OCI-LY7 (cell line): ENCODE measurements at regions not wholly inside any gene's neighbourhood (a gene's known extent, or its start where the extent isn't known, plus 50 kb on each side); places are given as distances from the start of the nearest gene placed in this dataset.
"Not testable (repeated sequence)": the region's sequence is repeated elsewhere in the genome, so short reads cannot be mapped to it uniquely, and the experiment has no call there.

Experiments
- BruUV-seq: library from RNA; stranded (reverse); fragments of 400-500 nt; replicated peaks from 2 replicates; lab custom pipeline; 2021; lab: Mats Ljungman, UMichigan
- CTCF ChIA-PET: fragments of 300-600 bp; sonication (Branson Sonifier 250); formaldehyde crosslinking; loops from one replicate; lab custom pipeline; 2022; ENCODE audit warnings: antibody characterized with exemption; ENCODE audit not compliant: unreplicated experiment; lab: Charles Lee
- POLR2A ChIA-PET: fragments of 300-600 bp; sonication (Branson Sonifier 250); formaldehyde crosslinking; loops from one replicate; lab custom pipeline; 2022; ENCODE audit warnings: antibody characterized with exemption; lab: Charles Lee
- DNase-seq: peaks from one replicate; pipeline ENCODE4 v3.0.0-alpha.2; 2015; ENCODE audit warnings: low spot score
- H2AFZ ChIP-seq: fragments of 200-600 bp; sonication (generic), shearing (Covaris generic); 2 replicates; pipeline ENCODE4 v1.6.1; 2014; ENCODE audit warnings: mild to moderate bottlenecking, antibody characterized with exemption, low read length, moderate library complexity
- H3K27ac ChIP-seq: fragments of 200-600 bp; sonication (generic); 2 replicates; pipeline ENCODE4 v1.5.1; 2014; ENCODE audit warnings: mixed run types, low read depth, mild to moderate bottlenecking, moderate library complexity, low read length, inconsistent platforms; ENCODE audit not compliant: poor library complexity, severe bottlenecking
- H3K36me3 ChIP-seq: fragments of 200-600 bp; sonication (generic); 2 replicates; pipeline ENCODE4 v1.6.1; 2014; ENCODE audit warnings: mild to moderate bottlenecking, antibody characterized with exemption, low read length, moderate library complexity, mixed read lengths; ENCODE audit not compliant: insufficient read depth
- H3K4me1 ChIP-seq: fragments of 200-600 bp; sonication (generic); 2 replicates; pipeline ENCODE4 v1.5.1; 2014; ENCODE audit warnings: mild to moderate bottlenecking, low read length; ENCODE audit not compliant: insufficient read depth, poor library complexity, severe bottlenecking
- H3K4me2 ChIP-seq: fragments of 200-600 bp; sonication (generic); 2 replicates; pipeline ENCODE4 v1.6.1; 2014; ENCODE audit warnings: mild to moderate bottlenecking, low read length
- H3K4me3 ChIP-seq: fragments of 200-600 bp; sonication (generic); 2 replicates; pipeline ENCODE4 v1.5.1; 2014; ENCODE audit warnings: mild to moderate bottlenecking, low read depth, low read length; ENCODE audit not compliant: poor library complexity, severe bottlenecking
- H3K79me2 ChIP-seq: fragments of 200-600 bp; sonication (generic); 2 replicates; pipeline ENCODE4 v1.6.1; 2016; ENCODE audit warnings: low read depth, mild to moderate bottlenecking, low read length, moderate library complexity, mixed read lengths; ENCODE audit not compliant: insufficient read depth
- H3K9me2 ChIP-seq: fragments of 200-600 bp; sonication (generic); 2 replicates; pipeline ENCODE4 v1.6.1; 2016; ENCODE audit warnings: mild to moderate bottlenecking, low read length, mixed read lengths; ENCODE audit not compliant: insufficient read depth
- H3K9me3 ChIP-seq: fragments of 200-600 bp; sonication (generic); 2 replicates; pipeline ENCODE4 v1.6.1; 2014; ENCODE audit warnings: mild to moderate bottlenecking, mixed run types, low read length, mixed read lengths
- H4K20me1 ChIP-seq: fragments of 200-600 bp; sonication (generic); 2 replicates; pipeline ENCODE4 v1.6.1; 2014; ENCODE audit warnings: mild to moderate bottlenecking, antibody characterized with exemption, low read length, moderate library complexity, mixed read lengths; ENCODE audit not compliant: insufficient read depth
- EZH2phosphoT487 ChIP-seq: fragments of 200-600 bp; sonication (generic); IDR thresholded peaks from 2 replicates; pipeline ENCODE4 v1.6.1; 2018; ENCODE audit warnings: low read depth, borderline replicate concordance, mild to moderate bottlenecking, mixed run types, antibody characterized with exemption, low read length, moderate library complexity, mixed read lengths
- intact Hi-C: fragments of 100-400 bp; cut with micrococcal nuclease; formaldehyde crosslinking; loops from one replicate; pipeline ENCODE4 v1.10.0; 2022; ENCODE audit not compliant: unreplicated experiment
- TF ChIP-seq, protein P1 (sequence below): fragments of 200-600 bp; sonication (generic); conservative IDR thresholded peaks from 2 replicates; pipeline ENCODE4 v1.5.1; 2014; ENCODE audit warnings: mild to moderate bottlenecking, antibody characterized with exemption, low read length, moderate library complexity, mixed read lengths

GRCh38 chr6:51116723-51117122 lies 298.1 kb downstream of the TFAP2B start:
- no peaks in the 10 kb centered on the region for H3K9me3 ChIP-seq
- H3K27ac ChIP-seq = no peak overlapping the region
- H3K79me2 ChIP-seq = no peaks in the 10 kb centered on the region
- H3K9me2 ChIP-seq = no peaks in the 10 kb centered on the region
- H3K4me3 ChIP-seq = no peak overlapping the region
- BruUV-seq = no TSS peak
- intact Hi-C loops = no loop called here
- ChIA-PET POLR2A (no interaction called here), CTCF (no interaction called here)
- TF ChIP-seq, protein P1, sequence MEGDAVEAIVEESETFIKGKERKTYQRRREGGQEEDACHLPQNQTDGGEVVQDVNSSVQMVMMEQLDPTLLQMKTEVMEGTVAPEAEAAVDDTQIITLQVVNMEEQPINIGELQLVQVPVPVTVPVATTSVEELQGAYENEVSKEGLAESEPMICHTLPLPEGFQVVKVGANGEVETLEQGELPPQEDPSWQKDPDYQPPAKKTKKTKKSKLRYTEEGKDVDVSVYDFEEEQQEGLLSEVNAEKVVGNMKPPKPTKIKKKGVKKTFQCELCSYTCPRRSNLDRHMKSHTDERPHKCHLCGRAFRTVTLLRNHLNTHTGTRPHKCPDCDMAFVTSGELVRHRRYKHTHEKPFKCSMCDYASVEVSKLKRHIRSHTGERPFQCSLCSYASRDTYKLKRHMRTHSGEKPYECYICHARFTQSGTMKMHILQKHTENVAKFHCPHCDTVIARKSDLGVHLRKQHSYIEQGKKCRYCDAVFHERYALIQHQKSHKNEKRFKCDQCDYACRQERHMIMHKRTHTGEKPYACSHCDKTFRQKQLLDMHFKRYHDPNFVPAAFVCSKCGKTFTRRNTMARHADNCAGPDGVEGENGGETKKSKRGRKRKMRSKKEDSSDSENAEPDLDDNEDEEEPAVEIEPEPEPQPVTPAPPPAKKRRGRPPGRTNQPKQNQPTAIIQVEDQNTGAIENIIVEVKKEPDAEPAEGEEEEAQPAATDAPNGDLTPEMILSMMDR = no peak
- TF ChIP-seq EZH2phosphoT487 = no peak
- no peaks in the 10 kb centered on the region for H3K36me3 ChIP-seq
- H3K4me1 ChIP-seq = no peaks in the 10 kb centered on the region
- no peak overlapping the region for H3K4me2 ChIP-seq
- no peak overlapping the region for H2AFZ ChIP-seq
- H4K20me1 ChIP-seq = no peaks in the 10 kb centered on the region
- no peak for DNase-seq

DNA sequence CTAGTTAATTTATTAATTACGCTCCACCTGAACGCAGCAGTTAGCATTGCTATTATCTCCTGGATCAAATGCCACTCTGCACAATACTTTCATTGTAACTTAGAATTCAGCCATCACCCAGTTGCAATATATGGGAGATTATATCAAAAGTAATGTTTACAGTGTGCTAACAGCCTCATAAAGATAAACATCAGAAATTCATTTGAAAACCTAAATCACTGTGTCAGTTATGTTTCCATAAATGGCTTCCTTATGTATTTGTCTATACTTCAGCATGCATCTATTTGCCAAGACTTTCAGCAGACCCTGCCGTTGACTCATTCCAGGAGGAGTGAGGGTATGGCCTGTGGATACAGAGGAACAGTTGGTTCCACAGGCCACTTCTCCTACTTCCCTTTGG lies 300.1 kb downstream of the TFAP2B start:
- ChIA-PET CTCF (no interaction called here), POLR2A (no interaction called here)
- no peaks in the 10 kb centered on the region for H3K9me2 ChIP-seq
- intact Hi-C loops = no loop called here
- no peak overlapping the region for H3K27ac ChIP-seq
- H3K4me1 ChIP-seq = no peaks in the 10 kb centered on the region
- no peak for DNase-seq
- H3K4me2 ChIP-seq = no peak overlapping the region
- no peaks in the 10 kb centered on the region for H3K79me2 ChIP-seq
- no peaks in the 10 kb centered on the region for H4K20me1 ChIP-seq
- TF ChIP-seq, protein P1 = no peak
- no peak for TF ChIP-seq EZH2phosphoT487
- H3K9me3 ChIP-seq = no peaks in the 10 kb centered on the region
- no peak overlapping the region for H2AFZ ChIP-seq
- no TSS peak for BruUV-seq
- H3K4me3 ChIP-seq = no peak overlapping the region
- H3K36me3 ChIP-seq = no peaks in the 10 kb centered on the region

GRCh38 chr6:51120016-51120415 lies 301.3 kb downstream of the TFAP2B start:
- H3K4me3 ChIP-seq = no peak overlapping the region
- intact Hi-C loops = no loop called here
- no peak for TF ChIP-seq EZH2phosphoT487
- TF ChIP-seq, protein P1 = no peak
- ChIA-PET POLR2A (no interaction called here), CTCF (no interaction called here)
- no peak overlapping the region for H3K4me2 ChIP-seq
- DNase-seq = no peak
- H4K20me1 ChIP-seq = no peaks in the 10 kb centered on the region
- H3K27ac ChIP-seq = no peak overlapping the region
- no peaks in the 10 kb centered on the region for H3K9me2 ChIP-seq
- no peak overlapping the region for H2AFZ ChIP-seq
- H3K9me3 ChIP-seq = no peaks in the 10 kb centered on the region
- H3K36me3 ChIP-seq = no peaks in the 10 kb centered on the region
- H3K4me1 ChIP-seq = no peaks in the 10 kb centered on the region
- H3K79me2 ChIP-seq = no peaks in the 10 kb centered on the region
- no TSS peak for BruUV-seq

GRCh38 chr6:51121380-51121976 lies 302.8 kb downstream of the TFAP2B start:
- H3K9me2 ChIP-seq, H3K36me3 ChIP-seq, intact Hi-C loops, H3K9me3 ChIP-seq, DNase-seq, H2AFZ ChIP-seq, H4K20me1 ChIP-seq, BruUV-seq, CTCF ChIA-PET, POLR2A ChIA-PET, H3K4me2 ChIP-seq, H3K4me3 ChIP-seq, H3K79me2 ChIP-seq, H3K4me1 ChIP-seq, H3K27ac ChIP-seq: not testable (repeated sequence)
